ES-I3 (cell line): ENCODE measurements at regions not wholly inside any gene's neighbourhood (a gene's known extent, or its start where the extent isn't known, plus 50 kb on each side); places are given as distances from the start of the nearest gene placed in this dataset.

Source experiments
- H3K36me3 ChIP-seq: 2 replicates; pipeline ENCODE4 v1.6.1; 2013; ENCODE audit warnings: mild to moderate bottlenecking, low read length, control low read depth, moderate library complexity; ENCODE audit not compliant: insufficient read depth
- H3K4me1 ChIP-seq: 2 replicates; pipeline ENCODE4 v1.6.1; 2013; ENCODE audit warnings: mild to moderate bottlenecking, control low read depth, low read length; ENCODE audit not compliant: insufficient read depth
- H3K9ac ChIP-seq: 2 replicates; pipeline ENCODE4 v1.6.1; 2013; ENCODE audit warnings: low read depth, mild to moderate bottlenecking, low read length, moderate library complexity
- H3K9me3 ChIP-seq: 2 replicates; pipeline ENCODE4 v1.6.1; 2013; ENCODE audit warnings: mild to moderate bottlenecking, low read length, moderate library complexity; ENCODE audit not compliant: control insufficient read depth, insufficient read depth

DNA sequence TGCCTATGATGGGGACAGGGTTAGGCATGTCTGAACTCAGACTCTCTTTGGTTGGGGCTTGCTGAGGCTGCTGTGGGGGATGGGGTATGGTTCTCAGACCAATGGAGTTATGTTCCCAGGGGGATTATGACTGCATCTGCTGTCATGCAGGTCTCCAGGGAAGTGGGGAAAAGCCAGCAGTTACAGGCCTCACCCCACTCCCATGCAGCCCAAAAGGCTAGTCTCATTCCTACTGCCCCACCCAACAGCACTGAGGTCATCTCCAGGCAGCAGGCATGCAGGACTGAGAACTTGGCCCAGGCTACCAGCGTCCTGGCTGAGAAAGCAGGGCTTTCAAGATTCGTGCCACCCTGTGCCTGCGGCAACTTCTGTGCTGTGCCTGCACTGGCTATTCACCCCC is 373.3 kb downstream of the HTR7 start:
- peaks cover 12% of the 10 kb centered on the region for H3K4me1 ChIP-seq
- no peaks in the 10 kb centered on the region for H3K9me3 ChIP-seq
- no peaks in the 10 kb centered on the region for H3K36me3 ChIP-seq
- H3K9ac ChIP-seq, result no peak overlapping the region

DNA sequence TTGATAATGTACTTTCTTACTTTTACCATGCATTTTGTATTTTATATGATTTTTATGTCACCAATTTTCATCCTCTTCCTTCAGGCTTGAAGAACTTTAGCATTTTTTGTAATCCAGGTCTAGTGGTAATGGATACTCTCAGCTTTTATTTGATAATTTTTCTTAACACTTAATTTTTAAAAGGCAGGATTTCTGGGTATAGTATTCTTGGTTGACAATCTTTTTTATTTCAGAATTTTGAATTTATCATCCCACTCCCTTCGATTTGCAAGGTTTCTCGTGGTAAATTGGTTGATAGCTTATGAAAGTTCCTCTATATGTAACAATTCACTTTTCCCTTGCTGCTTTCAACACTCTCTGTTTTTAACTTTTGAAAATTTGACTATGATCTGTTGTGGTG is 363.7 kb downstream of the HTR7 start:
- Histone ChIP-seq H3K9ac (no peak overlapping the region), H3K9me3 (no peaks in the 10 kb centered on the region), H3K36me3 (no peaks in the 10 kb centered on the region), H3K4me1 (no peaks in the 10 kb centered on the region)

DNA sequence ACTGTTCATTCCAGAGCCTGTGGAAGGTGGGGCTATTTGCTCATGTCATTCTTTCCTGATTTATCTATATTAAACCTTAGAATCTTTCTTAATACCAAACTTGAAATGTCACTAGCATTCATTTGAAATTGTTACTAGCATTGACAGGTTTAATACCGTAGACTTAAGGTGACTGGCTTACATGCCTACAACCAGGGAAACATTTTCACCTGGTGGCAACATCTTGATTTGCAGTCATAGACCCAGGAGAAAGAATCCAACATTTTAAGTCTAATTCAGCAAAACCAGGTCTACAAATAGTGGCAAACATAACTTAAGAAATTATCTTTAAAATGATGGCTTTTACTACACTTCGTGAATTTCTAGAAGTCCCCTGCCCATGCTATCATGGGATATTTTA is 353.7 kb downstream of the HTR7 start:
- Histone ChIP-seq H3K36me3 (no peaks in the 10 kb centered on the region), H3K4me1 (no peaks in the 10 kb centered on the region), H3K9ac (no peak overlapping the region), H3K9me3 (no peaks in the 10 kb centered on the region)

DNA sequence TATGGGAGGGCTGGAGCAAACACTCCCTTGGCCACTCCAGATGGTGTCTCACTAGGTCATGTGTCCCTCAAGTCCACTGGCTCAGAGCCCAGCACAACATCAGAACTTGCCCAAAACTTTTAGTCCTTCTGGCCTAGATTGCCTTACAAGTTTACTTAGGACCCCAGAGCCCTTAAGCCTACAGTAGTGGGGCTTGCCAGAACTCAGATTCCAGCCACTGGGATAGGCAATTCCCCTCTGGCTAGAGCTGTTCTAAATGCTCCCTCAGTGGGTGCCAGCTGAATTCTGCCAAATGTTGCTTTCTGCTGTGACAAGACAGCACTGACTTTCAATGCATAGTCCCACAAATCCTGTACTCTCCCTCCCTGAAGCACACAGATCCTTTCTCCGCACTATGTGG is 331.1 kb downstream of the HTR7 start:
- Histone ChIP-seq H3K36me3 (no peaks in the 10 kb centered on the region), H3K4me1 (no peaks in the 10 kb centered on the region), H3K9ac (no peak overlapping the region), H3K9me3 (no peaks in the 10 kb centered on the region)

DNA sequence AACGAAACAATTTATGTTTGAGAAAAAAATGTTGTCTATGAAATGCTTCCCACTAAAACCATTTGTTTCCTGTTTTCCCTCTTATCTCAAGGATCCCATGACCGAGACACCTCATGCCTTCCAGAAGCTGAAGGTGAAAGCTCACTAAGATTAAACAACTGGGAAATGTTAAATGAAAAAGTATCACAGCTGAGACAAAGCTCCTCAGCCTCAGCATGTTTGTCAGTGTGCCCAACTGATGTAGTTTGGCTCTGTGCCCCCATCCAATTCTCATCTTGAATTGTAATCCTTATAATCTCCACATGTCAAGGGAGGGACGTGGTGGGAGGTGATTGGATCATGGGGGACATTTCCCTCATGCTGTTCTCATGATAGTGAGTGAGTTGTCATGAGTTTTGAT is 327.3 kb downstream of the HTR7 start:
- no peaks in the 10 kb centered on the region for H3K4me1 ChIP-seq
- no peaks in the 10 kb centered on the region for H3K9me3 ChIP-seq
- no peak overlapping the region for H3K9ac ChIP-seq
- no peaks in the 10 kb centered on the region for H3K36me3 ChIP-seq

DNA sequence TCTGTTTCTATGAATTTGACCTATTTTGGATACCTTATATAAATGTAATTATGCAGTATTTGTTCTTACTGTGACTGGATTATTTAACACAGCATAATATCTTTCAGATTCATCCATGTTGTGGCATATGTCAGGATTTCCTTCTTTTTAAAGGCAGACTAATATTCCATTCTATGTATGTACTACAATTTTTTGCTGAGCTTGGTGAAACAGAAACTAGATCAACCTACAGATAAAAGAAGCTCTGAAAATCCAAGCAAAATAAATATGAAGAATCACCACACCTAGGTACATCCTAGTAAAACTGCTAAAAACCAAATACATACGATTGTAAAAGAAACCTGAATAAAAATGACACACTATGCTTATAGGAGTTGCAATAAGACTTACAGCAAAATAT is 300.5 kb downstream of the HTR7 start:
- Histone ChIP-seq H3K9ac (no peak overlapping the region), H3K36me3 (no peaks in the 10 kb centered on the region; the same call in 1 of the 2 replicates), H3K9me3 (no peaks in the 10 kb centered on the region), H3K4me1 (no peaks in the 10 kb centered on the region)

DNA sequence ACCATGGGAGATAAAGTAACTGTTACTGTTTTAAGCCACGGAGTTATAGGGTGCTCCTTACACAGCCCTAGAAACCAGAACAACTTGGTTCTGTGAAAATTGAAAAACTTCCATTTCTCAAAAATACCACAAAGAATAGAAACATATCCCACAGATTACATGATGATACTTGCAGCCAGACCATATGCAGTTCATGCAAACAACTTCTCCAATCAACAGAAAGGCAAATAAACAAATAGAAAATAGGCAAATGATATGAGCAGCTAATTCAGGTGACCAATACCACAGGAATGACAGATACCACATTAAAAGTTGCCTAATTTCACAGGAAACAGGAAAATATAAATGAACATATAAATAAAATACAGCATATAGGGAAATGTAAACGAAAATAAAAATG is 297.5 kb downstream of the HTR7 start:
- Histone ChIP-seq H3K36me3 (no peaks in the 10 kb centered on the region; the same call in 1 of the 2 replicates), H3K9ac (no peak overlapping the region), H3K4me1 (no peaks in the 10 kb centered on the region), H3K9me3 (no peaks in the 10 kb centered on the region)

DNA sequence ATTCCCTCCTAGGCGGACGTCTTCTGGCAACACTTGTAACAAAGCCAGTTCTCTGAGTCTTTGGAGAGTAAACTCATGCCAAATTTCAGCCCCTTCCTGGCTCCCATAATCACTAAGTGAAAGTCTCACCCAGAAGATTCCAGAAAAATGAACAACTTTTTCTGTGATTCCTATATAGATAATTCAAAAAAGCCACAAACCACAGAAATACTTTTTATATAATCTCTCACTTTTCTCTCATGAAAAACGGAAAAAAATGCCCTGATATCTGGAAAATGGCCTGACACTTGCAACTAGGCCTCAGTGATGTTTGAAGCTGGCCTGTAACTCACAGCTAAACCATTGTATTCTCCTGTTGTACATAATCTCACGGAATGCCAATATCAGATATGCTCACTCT is 296.2 kb downstream of the HTR7 start:
- Histone ChIP-seq H3K9ac (no peak overlapping the region), H3K36me3 (no peaks in the 10 kb centered on the region), H3K4me1 (no peaks in the 10 kb centered on the region), H3K9me3 (no peaks in the 10 kb centered on the region)

DNA sequence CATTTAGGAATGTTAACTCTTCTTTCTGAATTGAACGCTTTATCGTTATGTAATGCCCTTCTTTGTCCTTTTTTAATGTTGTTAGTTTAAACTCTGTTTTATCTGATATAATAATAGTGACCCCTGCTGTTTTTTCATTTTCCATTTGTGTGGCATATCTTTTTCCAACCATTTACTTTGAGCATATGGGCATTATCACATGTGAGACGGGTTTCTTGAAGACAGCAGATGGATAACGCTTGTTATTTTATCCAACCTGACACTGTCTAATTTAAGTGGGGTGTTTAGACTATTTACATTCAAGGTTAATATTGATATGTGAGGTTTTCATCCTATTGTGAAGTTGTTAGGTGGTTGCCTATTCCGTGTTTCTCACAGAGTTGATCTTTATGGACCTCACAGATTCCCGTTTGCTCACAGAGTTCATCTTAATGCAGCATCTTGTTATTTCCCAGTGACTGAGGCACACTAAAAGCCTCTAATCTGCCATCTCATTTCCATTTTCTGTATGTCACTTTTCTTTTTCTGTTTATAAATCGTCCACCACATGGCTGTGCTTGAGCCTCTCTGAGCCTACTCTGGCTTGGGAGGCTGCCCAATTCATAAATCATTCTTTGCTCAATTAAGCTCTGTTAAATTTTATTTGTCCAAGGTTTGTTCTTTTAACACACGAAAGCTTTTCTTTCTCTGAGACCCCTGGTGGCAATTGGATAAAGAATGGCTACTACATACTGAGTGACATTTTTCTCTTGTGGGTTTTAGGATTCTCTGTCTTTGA is 286.2 kb downstream of the HTR7 start:
- Histone ChIP-seq H3K9ac (no peak overlapping the region), H3K4me1 (no peaks in the 10 kb centered on the region), H3K36me3 (no peaks in the 10 kb centered on the region), H3K9me3 (no peaks in the 10 kb centered on the region)

DNA sequence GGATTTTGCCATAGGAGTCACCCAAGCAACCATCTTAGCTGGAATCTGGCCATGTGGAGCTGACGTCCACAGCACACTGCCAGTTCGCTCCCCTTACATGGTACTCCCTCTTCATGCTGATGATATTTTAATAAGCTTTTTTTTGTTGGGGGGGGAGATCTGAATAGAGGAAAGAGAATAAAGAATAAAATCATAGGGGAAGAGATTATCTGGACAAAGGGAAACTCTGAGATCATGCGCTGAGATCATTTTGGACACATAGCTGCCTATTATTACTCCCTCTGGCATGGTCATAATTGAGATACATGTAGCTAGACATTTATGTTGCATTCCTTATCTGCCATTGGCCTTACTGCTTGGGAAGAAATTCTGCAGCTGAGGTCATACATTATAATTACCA is 282.7 kb downstream of the HTR7 start:
- Histone ChIP-seq H3K36me3 (no peaks in the 10 kb centered on the region), H3K9ac (no peak overlapping the region), H3K4me1 (no peaks in the 10 kb centered on the region), H3K9me3 (no peaks in the 10 kb centered on the region)

DNA sequence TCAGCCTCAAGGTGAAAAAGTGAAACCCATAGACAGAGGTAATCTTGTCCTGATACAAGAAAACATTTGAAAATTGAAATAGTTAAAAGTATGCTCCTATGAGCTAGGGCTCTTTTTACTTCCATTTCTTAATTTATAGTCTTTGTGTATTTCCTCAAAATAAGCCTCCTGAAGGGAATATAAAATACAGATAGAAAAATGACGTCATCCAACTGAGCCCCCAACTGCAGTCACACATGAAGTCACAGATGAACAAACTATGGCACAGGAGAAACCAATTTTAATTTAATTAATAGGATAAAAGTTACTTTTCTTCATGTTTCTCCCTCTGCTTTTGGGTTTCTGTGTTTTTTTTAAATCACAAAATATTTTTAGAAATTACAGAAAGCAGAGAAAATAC is 280.3 kb downstream of the HTR7 start:
- H3K9me3 ChIP-seq, result no peaks in the 10 kb centered on the region
- no peak overlapping the region for H3K9ac ChIP-seq
- H3K36me3 ChIP-seq, result no peaks in the 10 kb centered on the region
- 0 out of 2 replicates have a peak, but pooled peaks cover 4% of the 10 kb centered on the region for H3K4me1 ChIP-seq

DNA sequence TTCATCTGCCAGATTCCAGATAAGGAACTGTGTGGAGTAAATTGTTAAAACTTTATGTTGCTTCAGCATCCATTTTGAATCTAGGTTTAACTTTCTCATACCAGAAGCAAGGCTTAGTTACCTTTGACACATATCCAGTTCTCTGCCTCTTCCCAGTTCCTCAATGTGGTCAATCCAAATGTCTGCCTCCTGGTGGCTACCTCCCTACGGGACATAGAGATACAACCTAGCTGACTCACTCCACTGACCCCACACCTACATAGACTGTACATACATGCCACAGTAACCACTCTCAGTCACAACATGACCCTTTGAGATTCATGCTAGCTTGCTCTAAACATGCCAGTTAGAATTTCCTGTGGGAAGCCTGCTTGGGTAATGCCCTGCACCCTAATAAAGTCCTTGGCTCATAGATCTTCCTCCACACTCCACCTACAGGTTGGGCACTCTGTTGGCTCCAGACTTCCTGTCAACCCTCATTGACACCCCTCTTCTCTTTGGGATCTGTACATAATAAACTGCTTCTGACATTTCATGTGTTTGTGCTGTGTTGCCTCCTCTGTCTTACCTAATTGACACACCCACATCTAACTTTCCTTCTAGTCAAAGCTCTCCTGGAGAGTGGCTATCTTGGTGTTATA is 278.1 kb downstream of the HTR7 start:
- no peaks in the 10 kb centered on the region for H3K9me3 ChIP-seq
- H3K4me1 ChIP-seq, result 0 out of 2 replicates have a peak, but pooled peaks cover 4% of the 10 kb centered on the region
- H3K36me3 ChIP-seq, result no peaks in the 10 kb centered on the region
- no peak overlapping the region for H3K9ac ChIP-seq

DNA sequence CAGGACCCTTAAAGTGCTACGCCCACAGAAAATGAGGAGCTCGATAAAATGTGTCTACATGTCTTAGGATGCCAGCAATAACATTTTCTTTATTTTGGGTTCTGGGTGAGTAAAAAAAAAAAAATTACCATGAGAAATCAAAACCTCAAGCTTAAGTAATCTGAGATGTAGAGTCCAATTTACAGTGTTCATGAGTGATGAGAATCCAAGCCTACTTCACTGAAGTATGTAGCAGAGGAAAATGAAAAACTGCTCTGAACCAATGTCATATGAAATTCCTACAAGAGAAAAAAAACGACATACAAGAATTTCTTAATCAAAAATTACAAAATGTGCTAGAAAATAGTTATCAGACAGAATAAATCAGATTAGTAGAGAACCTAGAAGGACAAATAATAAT is 274.4 kb downstream of the HTR7 start:
- Histone ChIP-seq H3K9ac (no peak overlapping the region), H3K9me3 (no peaks in the 10 kb centered on the region), H3K36me3 (no peaks in the 10 kb centered on the region), H3K4me1 (0 out of 2 replicates have a peak, but pooled peaks cover 4% of the 10 kb centered on the region)

DNA sequence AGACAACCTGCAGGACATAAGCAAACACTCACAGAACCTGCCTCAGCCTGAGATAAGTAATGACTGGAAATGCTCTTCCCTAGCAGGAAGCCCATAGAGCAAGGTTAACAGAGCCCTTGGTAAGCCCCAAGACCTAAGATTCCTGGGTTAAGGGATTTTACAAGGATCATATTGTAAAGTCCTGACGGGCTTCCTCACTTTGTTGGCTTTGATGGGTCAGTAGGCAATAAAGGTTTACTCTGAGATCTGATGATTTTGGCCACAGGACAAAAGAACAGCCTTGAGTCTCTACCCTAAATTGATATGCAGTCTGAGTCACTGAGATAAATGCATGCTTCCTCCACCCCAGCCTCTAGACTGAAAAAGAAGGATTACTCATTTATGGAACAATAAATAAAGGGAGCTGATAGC is 270.8 kb downstream of the HTR7 start:
- no peaks in the 10 kb centered on the region for H3K9me3 ChIP-seq
- H3K36me3 ChIP-seq, result no peaks in the 10 kb centered on the region
- H3K9ac ChIP-seq, result no peak overlapping the region
- peaks cover 5% of the 10 kb centered on the region; the same call in 1 of the 2 replicates for H3K4me1 ChIP-seq

DNA sequence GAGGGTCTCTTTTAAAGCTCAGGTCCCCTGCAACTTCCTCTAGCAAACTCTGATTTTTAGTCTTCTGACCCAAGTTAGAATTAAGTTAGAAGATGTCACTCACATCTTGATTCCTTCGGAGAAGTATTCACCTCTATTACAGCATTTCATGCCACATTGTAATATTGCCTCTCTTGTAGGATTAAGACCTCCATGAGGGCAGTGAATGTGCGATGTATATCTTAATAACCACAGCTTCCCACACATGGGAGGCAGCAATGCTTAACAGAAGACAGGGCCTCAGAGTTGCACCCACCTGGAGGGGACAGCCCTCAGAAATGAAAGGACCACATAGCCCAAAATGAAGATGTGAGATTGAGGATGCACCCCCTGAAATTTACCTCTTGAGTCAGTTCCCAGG is 270.3 kb downstream of the HTR7 start:
- Histone ChIP-seq H3K9ac (no peak overlapping the region), H3K9me3 (no peaks in the 10 kb centered on the region), H3K36me3 (no peaks in the 10 kb centered on the region), H3K4me1 (peaks cover 9% of the 10 kb centered on the region)
